ENCODE measurements at regions not wholly inside any gene's neighbourhood (a gene's known extent, or its start where the extent isn't known, plus 50 kb on each side); places are given as distances from the start of the nearest gene placed in this dataset.

DNA sequence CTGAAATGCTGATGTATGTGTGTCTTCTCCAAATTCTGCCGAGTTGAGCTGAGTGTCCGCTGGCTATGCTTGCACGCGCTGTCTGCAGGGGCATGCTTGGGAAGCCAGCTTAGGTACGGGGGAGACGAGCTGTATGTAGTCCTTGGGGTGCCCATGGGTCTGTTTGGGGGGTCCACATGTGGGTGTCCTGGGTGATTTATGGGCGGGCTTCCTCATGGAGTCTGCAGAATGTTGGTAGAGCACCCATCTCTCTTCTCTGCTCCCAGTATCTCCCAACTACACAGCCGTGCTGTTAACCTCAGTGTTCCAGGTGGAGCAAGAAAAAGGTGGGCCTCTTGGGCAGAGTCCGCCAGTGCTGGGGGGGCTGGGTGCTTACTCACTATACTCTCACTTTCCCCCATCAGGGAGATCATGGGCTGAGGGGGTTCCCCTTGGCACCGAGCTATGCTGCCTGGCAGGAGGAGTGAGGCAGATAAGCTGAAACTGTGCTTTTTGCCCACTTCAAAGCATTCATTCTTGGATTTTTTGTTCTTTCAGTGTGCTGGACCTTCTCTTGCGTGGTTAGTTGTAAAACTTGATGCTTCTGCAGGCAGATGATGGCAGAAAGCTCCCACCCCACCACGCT, 128.2 kb upstream of the ALKAL2 start:
- TF ChIP-seq, protein P1, sequence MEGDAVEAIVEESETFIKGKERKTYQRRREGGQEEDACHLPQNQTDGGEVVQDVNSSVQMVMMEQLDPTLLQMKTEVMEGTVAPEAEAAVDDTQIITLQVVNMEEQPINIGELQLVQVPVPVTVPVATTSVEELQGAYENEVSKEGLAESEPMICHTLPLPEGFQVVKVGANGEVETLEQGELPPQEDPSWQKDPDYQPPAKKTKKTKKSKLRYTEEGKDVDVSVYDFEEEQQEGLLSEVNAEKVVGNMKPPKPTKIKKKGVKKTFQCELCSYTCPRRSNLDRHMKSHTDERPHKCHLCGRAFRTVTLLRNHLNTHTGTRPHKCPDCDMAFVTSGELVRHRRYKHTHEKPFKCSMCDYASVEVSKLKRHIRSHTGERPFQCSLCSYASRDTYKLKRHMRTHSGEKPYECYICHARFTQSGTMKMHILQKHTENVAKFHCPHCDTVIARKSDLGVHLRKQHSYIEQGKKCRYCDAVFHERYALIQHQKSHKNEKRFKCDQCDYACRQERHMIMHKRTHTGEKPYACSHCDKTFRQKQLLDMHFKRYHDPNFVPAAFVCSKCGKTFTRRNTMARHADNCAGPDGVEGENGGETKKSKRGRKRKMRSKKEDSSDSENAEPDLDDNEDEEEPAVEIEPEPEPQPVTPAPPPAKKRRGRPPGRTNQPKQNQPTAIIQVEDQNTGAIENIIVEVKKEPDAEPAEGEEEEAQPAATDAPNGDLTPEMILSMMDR (IDR thresholded peaks at IDR 0.05) = no peak
- no peak for TF ChIP-seq POLR2A (IDR thresholded peaks at IDR 0.05)

Measured in body of pancreas (tissue), 4 donors.